ENCODE measurements at regions not wholly inside any gene's neighbourhood (a gene's known extent, or its start where the extent isn't known, plus 50 kb on each side); places are given as distances from the start of the nearest gene placed in this dataset.

GRCh38 chr3:104519468-104520227 lies 847.1 kb upstream of the ALCAM start:
- 26% methylated on average over 2 of the region's 4 CpGs for WGBS (ENCODE audit: insufficient coverage)
- Mint-ChIP-seq H3K4me3 (no peak overlapping the region), H3K9me3 (peaks cover 2 to 13% of the 10 kb centered on the region in 2 donors), H3K27ac (no peak overlapping the region), H3K27me3 (ENCODE audit: low read depth in 2 of 2) (no peaks in the 10 kb centered on the region), H3K36me3 (no peaks in the 10 kb centered on the region), H3K4me1 (no peaks in the 10 kb centered on the region)
- no peak for ATAC-seq
- no peaks in the 10 kb centered on the region for H3K36me3 ChIP-seq (ENCODE audit: control insufficient read depth, insufficient read depth, low read length)
- H3K27me3 ChIP-seq (ENCODE audit: control insufficient read depth, insufficient read depth, low read length): no peaks in the 10 kb centered on the region
- no peak for DNase-seq
- no peaks in the 10 kb centered on the region for H3K9me3 ChIP-seq (ENCODE audit: control insufficient read depth, insufficient read depth, low read length)
- intact Hi-C loops (cut with micrococcal nuclease): no loop called here
- TF ChIP-seq, protein P1, sequence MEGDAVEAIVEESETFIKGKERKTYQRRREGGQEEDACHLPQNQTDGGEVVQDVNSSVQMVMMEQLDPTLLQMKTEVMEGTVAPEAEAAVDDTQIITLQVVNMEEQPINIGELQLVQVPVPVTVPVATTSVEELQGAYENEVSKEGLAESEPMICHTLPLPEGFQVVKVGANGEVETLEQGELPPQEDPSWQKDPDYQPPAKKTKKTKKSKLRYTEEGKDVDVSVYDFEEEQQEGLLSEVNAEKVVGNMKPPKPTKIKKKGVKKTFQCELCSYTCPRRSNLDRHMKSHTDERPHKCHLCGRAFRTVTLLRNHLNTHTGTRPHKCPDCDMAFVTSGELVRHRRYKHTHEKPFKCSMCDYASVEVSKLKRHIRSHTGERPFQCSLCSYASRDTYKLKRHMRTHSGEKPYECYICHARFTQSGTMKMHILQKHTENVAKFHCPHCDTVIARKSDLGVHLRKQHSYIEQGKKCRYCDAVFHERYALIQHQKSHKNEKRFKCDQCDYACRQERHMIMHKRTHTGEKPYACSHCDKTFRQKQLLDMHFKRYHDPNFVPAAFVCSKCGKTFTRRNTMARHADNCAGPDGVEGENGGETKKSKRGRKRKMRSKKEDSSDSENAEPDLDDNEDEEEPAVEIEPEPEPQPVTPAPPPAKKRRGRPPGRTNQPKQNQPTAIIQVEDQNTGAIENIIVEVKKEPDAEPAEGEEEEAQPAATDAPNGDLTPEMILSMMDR (IDR thresholded peaks at IDR 0.05): no peak
- peaks cover 11% of the 10 kb centered on the region for H3K4me1 ChIP-seq (ENCODE audit: control insufficient read depth, insufficient read depth, low read length)
- H3K27ac ChIP-seq (ENCODE audit: low read length): peak overlapping the region; percentile 50
- H3K4me3 ChIP-seq (ENCODE audit: low read length): no peak overlapping the region

- H3K4me1 Mint-ChIP-seq: no peaks in the 10 kb centered on the region
- intact Hi-C loops (cut with micrococcal nuclease): no loop called here
Observed at GRCh38 chr3:104520228-104520655, 846.5 kb upstream of the ALCAM start.

GRCh38 chr3:104521606-104522336 lies 844.9 kb upstream of the ALCAM start:
- no peak overlapping the region for H3K27ac Mint-ChIP-seq
- ATAC-seq (no peak), DNase-seq (no peak)
- WGBS (ENCODE audit: insufficient coverage): 74% methylated on average over 5 of the region's 7 CpGs
- H3K4me1 Mint-ChIP-seq: no peaks in the 10 kb centered on the region
- H3K4me1 ChIP-seq (ENCODE audit: control insufficient read depth, insufficient read depth, low read length): peaks cover 11% of the 10 kb centered on the region
- no peaks in the 10 kb centered on the region for H3K27me3 ChIP-seq (ENCODE audit: control insufficient read depth, insufficient read depth, low read length)
- TF ChIP-seq, protein P1 (IDR thresholded peaks at IDR 0.05): no peak
- no peaks in the 10 kb centered on the region for H3K27me3 Mint-ChIP-seq (ENCODE audit: low read depth in 2 of 2)
- peaks cover 2 to 8% of the 10 kb centered on the region in 2 donors for H3K9me3 Mint-ChIP-seq
- H3K9me3 ChIP-seq (ENCODE audit: control insufficient read depth, insufficient read depth, low read length): no peaks in the 10 kb centered on the region
- H3K27ac ChIP-seq (ENCODE audit: low read length): peak overlapping the region; percentile 68
- H3K4me3 Mint-ChIP-seq: no peak overlapping the region
- no peak overlapping the region for H3K4me3 ChIP-seq (ENCODE audit: low read length)
- intact Hi-C loops (cut with micrococcal nuclease): no loop called here
- no peaks in the 10 kb centered on the region for H3K36me3 Mint-ChIP-seq
- no peaks in the 10 kb centered on the region for H3K36me3 ChIP-seq (ENCODE audit: control insufficient read depth, insufficient read depth, low read length)

More at GRCh38 chr3:104520228-104520655, 846.5 kb upstream of the ALCAM start:
- WGBS (ENCODE audit: insufficient coverage): 76% methylated on average over 3 of the region's 3 CpGs
- ATAC-seq (no peak), DNase-seq (no peak)
- Histone ChIP-seq H3K4me3 (ENCODE audit: low read length) (no peak overlapping the region), H3K27me3 (ENCODE audit: control insufficient read depth, insufficient read depth, low read length) (no peaks in the 10 kb centered on the region), H3K9me3 (ENCODE audit: control insufficient read depth, insufficient read depth, low read length) (no peaks in the 10 kb centered on the region), H3K36me3 (ENCODE audit: control insufficient read depth, insufficient read depth, low read length) (no peaks in the 10 kb centered on the region), H3K27ac (ENCODE audit: low read length) (peak overlapping the region; percentile 50), H3K4me1 (ENCODE audit: control insufficient read depth, insufficient read depth, low read length) (peaks cover 11% of the 10 kb centered on the region)
- Mint-ChIP-seq H3K36me3 (no peaks in the 10 kb centered on the region), H3K9me3 (peaks cover 2 to 13% of the 10 kb centered on the region in 2 donors), H3K4me3 (no peak overlapping the region), H3K27me3 (ENCODE audit: low read depth in 2 of 2) (no peaks in the 10 kb centered on the region), H3K27ac (no peak overlapping the region)
- TF ChIP-seq, protein P1 (IDR thresholded peaks at IDR 0.05): no peak
